GM06990 (cell line): ENCODE measurements at regions not wholly inside any gene's neighbourhood (a gene's known extent, or its start where the extent isn't known, plus 50 kb on each side); places are given as distances from the start of the nearest gene placed in this dataset.
"Not testable (repeated sequence)": the region's sequence is repeated elsewhere in the genome, so short reads cannot be mapped to it uniquely, and the experiment has no call there.

Source experiments
- DNase-seq: peaks from one replicate; pipeline ENCODE4 v3.0.0-alpha.2; 2011; ENCODE audit not compliant: insufficient read length; ENCODE audit errors: extremely low read depth
- H3K27me3 ChIP-seq: replicated peaks from 2 replicates; pipeline ENCODE4 v1.6.0; 2011; ENCODE audit warnings: low read length; ENCODE audit not compliant: control insufficient read depth, insufficient read depth
- H3K36me3 ChIP-seq: 2 replicates; pipeline ENCODE4 v1.5.1; 2011; ENCODE audit warnings: low read length; ENCODE audit not compliant: control insufficient read depth, insufficient read depth
- H3K4me3 ChIP-seq: replicated peaks from 2 replicates; pipeline ENCODE4 v1.5.1; 2011; ENCODE audit warnings: low read depth, mild to moderate bottlenecking, control low read depth, low read length
- CTCF ChIP-seq: IDR thresholded peaks from 2 replicates; pipeline ENCODE4 v1.5.1; 2011; ENCODE audit warnings: low read length, control low read depth, mild to moderate bottlenecking, inconsistent platforms; ENCODE audit not compliant: insufficient read depth, poor library complexity, severe bottlenecking

GRCh38 chr17:13835151-13835550 is 233.4 kb upstream of the HS3ST3A1 start:
- no peaks in the 10 kb centered on the region for H3K27me3 ChIP-seq
- TF ChIP-seq CTCF, result no peak
- DNase-seq, result no peak
- no peaks in the 10 kb centered on the region for H3K36me3 ChIP-seq
- H3K4me3 ChIP-seq, result no peak overlapping the region

GRCh38 chr17:13837417-13837816 is 231.9 kb upstream of the COX10 start:
- DNase-seq, result no peak
- Histone ChIP-seq H3K27me3 (no peaks in the 10 kb centered on the region), H3K4me3 (no peak overlapping the region), H3K36me3 (no peaks in the 10 kb centered on the region)
- TF ChIP-seq CTCF, result no peak

GRCh38 chr17:13840254-13840653 is 229.1 kb upstream of the COX10 start:
- DNase-seq, result no peak
- TF ChIP-seq CTCF, result no peak
- Histone ChIP-seq H3K4me3 (no peak overlapping the region), H3K27me3 (no peaks in the 10 kb centered on the region), H3K36me3 (no peaks in the 10 kb centered on the region)

- Histone ChIP-seq H3K36me3 (no peaks in the 10 kb centered on the region), H3K27me3 (no peaks in the 10 kb centered on the region), H3K4me3 (no peak overlapping the region)
- TF ChIP-seq CTCF, result no peak
- no peak for DNase-seq
These were observed 225.3 kb upstream of the COX10 start for GRCh38 chr17:13843862-13844635.

GRCh38 chr17:13851889-13852288 is 217.4 kb upstream of the COX10 start:
- no peak overlapping the region for H3K4me3 ChIP-seq
- no peak for TF ChIP-seq CTCF
- H3K36me3 ChIP-seq, result no peaks in the 10 kb centered on the region
- no peak for DNase-seq
- H3K27me3 ChIP-seq, result no peaks in the 10 kb centered on the region

GRCh38 chr17:13855730-13856129 is 213.6 kb upstream of the COX10 start:
- H3K27me3 ChIP-seq, DNase-seq, H3K36me3 ChIP-seq, H3K4me3 ChIP-seq: not testable (repeated sequence)
